SK-N-SH (cell line): ENCODE measurements at regions not wholly inside any gene's neighbourhood (a gene's known extent, or its start where the extent isn't known, plus 50 kb on each side); places are given as distances from the start of the nearest gene placed in this dataset.

Experiments
- GABPA ChIP-seq: IDR thresholded peaks from 2 replicates; pipeline ENCODE4 v1.4.0; 2012; ENCODE audit warnings: low read depth, mild to moderate bottlenecking
- MEF2A ChIP-seq: IDR thresholded peaks from 2 replicates; pipeline ENCODE4 v1.4.0; 2012; ENCODE audit warnings: low read depth, borderline replicate concordance
- PBX3 ChIP-seq: IDR thresholded peaks from 2 replicates; pipeline ENCODE4; 2012
- POLR2AphosphoS5 ChIP-seq: IDR thresholded peaks from 2 replicates; pipeline ENCODE4 v1.6.1; 2012; ENCODE audit warnings: low read depth, low read length

- TF ChIP-seq PBX3: no peak
- TF ChIP-seq MEF2A: no peak
- no peak for TF ChIP-seq POLR2AphosphoS5
- TF ChIP-seq GABPA: no peak
Measured at GRCh38 chr5:12313602-12314001, 409.4 kb upstream of the CTNND2 start.
